Tibial nerve (tissue), 4 donors: ENCODE measurements at regions not wholly inside any gene's neighbourhood (a gene's known extent, or its start where the extent isn't known, plus 50 kb on each side); places are given as distances from the start of the nearest gene placed in this dataset.
"Not testable (repeated sequence)": the region's sequence is repeated elsewhere in the genome, so short reads cannot be mapped to it uniquely, and the experiment has no call there.

Experiments
- DNase-seq, 2 donors: peaks; one replicate each; pipeline ENCODE4 v3.0.0-alpha.2; 2019; ENCODE audit warnings: low spot score in 2 of 2
- H3K27ac ChIP-seq, 4 donors: fragments of 200-600 bp; sonication (generic) in 3 of 4; one replicate each; pipeline ENCODE4 v1.5.1; 2017 to 2019; ENCODE audit warnings: mild to moderate bottlenecking in 1 of 4
- H3K27me3 ChIP-seq, 2 donors: fragments of 200-600 bp; sonication (generic) in 1 of 2; one replicate each; pipeline versions ENCODE4 v1.5.1 to v1.6.0; 2017 to 2019
- H3K36me3 ChIP-seq, 3 donors: fragments of 200-600 bp; sonication (generic); one replicate each; pipeline ENCODE4 v1.5.1; 2018 to 2019
- H3K4me1 ChIP-seq, 4 donors: fragments of 200-600 bp; sonication (generic) in 3 of 4; one replicate each; pipeline ENCODE4 v1.5.1; 2017 to 2019
- H3K4me3 ChIP-seq, 4 donors: fragments of 200-600 bp; sonication (generic) in 3 of 4; one replicate each; pipeline ENCODE4 v1.5.1; 2017 to 2019; ENCODE audit warnings: mild to moderate bottlenecking in 1 of 4, moderate library complexity in 1 of 4
- H3K9me3 ChIP-seq, 4 donors: fragments of 200-600 bp; sonication (generic) in 3 of 4; one replicate each; pipeline ENCODE4 v1.5.1; 2017 to 2019
- CTCF ChIP-seq, 5 experiments: fragments of 200-600 bp in 3 of 5; fragments of 450-650 bp in 2 of 5; sonication (generic) in 3 of 5; IDR thresholded peaks; one replicate each; pipeline ENCODE4 v1.5.1; 2016 to 2019; ENCODE audit warnings: antibody characterized with exemption in 5 of 5, mild to moderate bottlenecking in 3 of 5, moderate library complexity in 2 of 5
- EP300 ChIP-seq, 2 donors: sonication (generic); formaldehyde crosslinking; IDR thresholded peaks; one replicate each; pipeline ENCODE4 v1.6.1; 2017; ENCODE audit warnings: antibody characterized with exemption in 2 of 2, mild to moderate bottlenecking in 1 of 2
- POLR2A ChIP-seq, 2 donors: fragments of 450-650 bp; IDR thresholded peaks; one replicate each; pipeline ENCODE4 v1.6.1; 2017; ENCODE audit warnings: antibody characterized with exemption in 2 of 2, mild to moderate bottlenecking in 2 of 2, moderate library complexity in 2 of 2
- WGBS, 2 donors: methylation state at CpG; one replicate each; pipeline ENCODE4 v1.1.5; 2018; 5-methylcytosine and 5-hydroxymethylcytosine counted together

GRCh38 chr10:21343087-21343486 is 182.4 kb downstream of the SKIDA1 start:
- no peak overlapping the region for H3K4me3 ChIP-seq
- H3K27me3 ChIP-seq, result no peaks in the 10 kb centered on the region
- no peak for TF ChIP-seq CTCF (IDR thresholded peaks at IDR 0.05)
- TF ChIP-seq POLR2A (IDR thresholded peaks at IDR 0.05), result no peak
- no peak for TF ChIP-seq EP300 (IDR thresholded peaks at IDR 0.05)
- H3K9me3 ChIP-seq, result no peaks in the 10 kb centered on the region
- no peaks in the 10 kb centered on the region for H3K4me1 ChIP-seq
- DNase-seq, result no peak
- no peak overlapping the region for H3K27ac ChIP-seq
- no peaks in the 10 kb centered on the region for H3K36me3 ChIP-seq
- 90 to 93% methylated on average over 3 of the region's 3 CpGs for WGBS, 2 donors

GRCh38 chr10:21342499-21342898 is 183.0 kb downstream of the SKIDA1 start:
- H3K27me3 ChIP-seq, H3K9me3 ChIP-seq, H3K36me3 ChIP-seq, DNase-seq, H3K27ac ChIP-seq, H3K4me3 ChIP-seq, H3K4me1 ChIP-seq: not testable (repeated sequence)
- WGBS, 2 donors, result 75 to 100% methylated on average over 1 of the region's 1 CpG

- Histone ChIP-seq H3K9me3 (no peaks in the 10 kb centered on the region), H3K27ac (no peak overlapping the region), H3K4me1 (peaks cover 0 to 9% (median 3%) of the 10 kb centered on the region in 4 donors), H3K36me3 (no peaks in the 10 kb centered on the region), H3K4me3 (no peak overlapping the region), H3K27me3 (no peaks in the 10 kb centered on the region)
- 76 to 86% methylated on average over 3 of the region's 3 CpGs for WGBS, 2 donors
- no peak for DNase-seq
- TF ChIP-seq EP300 (IDR thresholded peaks at IDR 0.05) (no peak), CTCF (IDR thresholded peaks at IDR 0.05) (no peak), POLR2A (IDR thresholded peaks at IDR 0.05) (no peak)
These were observed 185.2 kb downstream of the SKIDA1 start for GRCh38 chr10:21340331-21340730.

GRCh38 chr10:21337171-21337792 is 188.2 kb downstream of the SKIDA1 start:
- Histone ChIP-seq H3K4me3 (no peak overlapping the region), H3K9me3 (no peaks in the 10 kb centered on the region), H3K27ac (no peak overlapping the region), H3K27me3 (no peaks in the 10 kb centered on the region), H3K4me1 (peaks cover 0 to 16% (median 3%) of the 10 kb centered on the region in 4 donors), H3K36me3 (no peaks in the 10 kb centered on the region)
- 85 to 91% methylated on average over 7 of the region's 7 CpGs for WGBS, 2 donors
- TF ChIP-seq EP300 (IDR thresholded peaks at IDR 0.05) (no peak), POLR2A (IDR thresholded peaks at IDR 0.05) (no peak), CTCF (IDR thresholded peaks at IDR 0.05) (no peak)
- DNase-seq, result no peak

- H3K9me3 ChIP-seq, result no peaks in the 10 kb centered on the region
- WGBS, 2 donors, result 16 to 23% methylated on average over 8 of the region's 8 CpGs
- H3K4me1 ChIP-seq, result peaks cover 0 to 16% (median 3%) of the 10 kb centered on the region in 4 donors
- no peak overlapping the region for H3K4me3 ChIP-seq
- H3K27ac ChIP-seq, result peak overlapping the region in 1 of 4 donors; percentile 34
- DNase-seq, result no peak
- H3K36me3 ChIP-seq, result no peaks in the 10 kb centered on the region
- H3K27me3 ChIP-seq, result no peaks in the 10 kb centered on the region
- TF ChIP-seq CTCF (IDR thresholded peaks at IDR 0.05), result no peak
- TF ChIP-seq EP300 (IDR thresholded peaks at IDR 0.05), result peak in 1 of 2 donors; percentile 36
These were observed 188.9 kb downstream of the SKIDA1 start for GRCh38 chr10:21336476-21337170.
